ENCODE measurements at regions not wholly inside any gene's neighbourhood (a gene's known extent, or its start where the extent isn't known, plus 50 kb on each side); places are given as distances from the start of the nearest gene placed in this dataset.

DNA sequence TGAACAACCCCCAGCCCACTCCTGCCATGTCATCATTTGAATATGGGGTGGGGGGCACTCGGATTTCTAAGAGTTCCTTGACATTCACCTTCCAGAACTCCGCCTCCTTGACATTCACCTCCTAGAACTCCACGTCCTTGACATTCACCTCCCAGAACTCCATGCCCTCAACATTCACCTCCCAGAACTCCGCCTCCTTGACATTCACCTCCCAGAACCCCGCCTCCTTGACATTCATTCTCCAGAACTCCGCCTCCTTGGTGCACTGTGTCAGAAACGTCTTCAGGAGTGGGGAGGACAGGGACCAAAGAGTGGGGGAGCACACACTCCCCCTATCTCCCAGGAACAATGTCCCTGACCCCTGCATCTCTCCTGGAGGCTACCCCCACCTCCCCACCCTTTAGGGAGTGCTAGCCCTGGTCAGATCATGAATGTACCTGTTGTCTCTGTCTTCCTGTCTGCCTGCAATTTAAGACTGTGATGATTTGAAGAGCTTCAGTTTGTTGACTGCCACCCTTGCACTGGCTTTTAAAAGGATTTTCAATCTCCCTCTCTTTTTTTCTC lies 110.1 kb downstream of the NPTX2 start:
- Histone ChIP-seq H3K4me3 (ENCODE audit: low read length in 3 of 3) (no peak overlapping the region), H3K4me1 (ENCODE audit: control insufficient read depth in 2 of 3, insufficient read depth in 2 of 3, low read depth in 1 of 3, low read length in 3 of 3) (no peaks in the 10 kb centered on the region), H3K36me3 (ENCODE audit: control insufficient read depth in 2 of 3, insufficient read depth in 3 of 3, low read length in 3 of 3) (no peaks in the 10 kb centered on the region), H3K9me3 (ENCODE audit: control insufficient read depth in 2 of 3, insufficient read depth in 1 of 3, low read length in 3 of 3) (no peaks in the 10 kb centered on the region), H3K9ac (ENCODE audit: low read length in 3 of 3) (no peak overlapping the region), H3K27me3 (ENCODE audit: control insufficient read depth, insufficient read depth, low read length) (no peaks in the 10 kb centered on the region), H3K27ac (ENCODE audit: low read depth in 2 of 2, low read length in 2 of 2) (no peak overlapping the region)
- intact Hi-C loops (cut with DNase I) = no loop called here
- DNase-seq (no peak), FAIRE-seq (no peak)
- TF ChIP-seq CTCF (IDR thresholded peaks at IDR 0.05; ENCODE audit: borderline replicate concordance, extremely low read depth, insufficient read depth) = no peak

- intact Hi-C loops (cut with DNase I) = no loop called here
- no peaks in the 10 kb centered on the region for H3K36me3 ChIP-seq (ENCODE audit: control insufficient read depth in 2 of 3, insufficient read depth in 3 of 3, low read length in 3 of 3)
- H3K27me3 ChIP-seq (ENCODE audit: control insufficient read depth, insufficient read depth, low read length) = no peaks in the 10 kb centered on the region
- peaks cover 0 to 4% (median 2%) of the 10 kb centered on the region in 3 donors for H3K9me3 ChIP-seq (ENCODE audit: control insufficient read depth in 2 of 3, insufficient read depth in 1 of 3, low read length in 3 of 3)
- no peak overlapping the region for H3K27ac ChIP-seq (ENCODE audit: low read depth in 2 of 2, low read length in 2 of 2)
- no peak overlapping the region for H3K9ac ChIP-seq (ENCODE audit: low read length in 3 of 3)
- no peaks in the 10 kb centered on the region for H3K4me1 ChIP-seq (ENCODE audit: control insufficient read depth in 2 of 3, insufficient read depth in 2 of 3, low read depth in 1 of 3, low read length in 3 of 3)
- no peak for TF ChIP-seq CTCF (IDR thresholded peaks at IDR 0.05; ENCODE audit: borderline replicate concordance, extremely low read depth, insufficient read depth)
- FAIRE-seq (no peak), DNase-seq (no peak)
- H3K4me3 ChIP-seq (ENCODE audit: low read length in 3 of 3) = no peak overlapping the region
Measured at GRCh38 chr7:98728555-98728954, 111.5 kb downstream of the NPTX2 start.

GRCh38 chr7:98729121-98729520 lies 112.0 kb downstream of the NPTX2 start:
- intact Hi-C loops (cut with DNase I) = no loop called here
- Histone ChIP-seq H3K9me3 (ENCODE audit: control insufficient read depth in 2 of 3, insufficient read depth in 1 of 3, low read length in 3 of 3) (peaks cover 0 to 4% (median 2%) of the 10 kb centered on the region in 3 donors), H3K27me3 (ENCODE audit: control insufficient read depth, insufficient read depth, low read length) (no peaks in the 10 kb centered on the region), H3K4me3 (ENCODE audit: low read length in 3 of 3) (no peak overlapping the region), H3K9ac (ENCODE audit: low read length in 3 of 3) (no peak overlapping the region), H3K4me1 (ENCODE audit: control insufficient read depth in 2 of 3, insufficient read depth in 2 of 3, low read depth in 1 of 3, low read length in 3 of 3) (no peaks in the 10 kb centered on the region), H3K27ac (ENCODE audit: low read depth in 2 of 2, low read length in 2 of 2) (no peak overlapping the region), H3K36me3 (ENCODE audit: control insufficient read depth in 2 of 3, insufficient read depth in 3 of 3, low read length in 3 of 3) (no peaks in the 10 kb centered on the region)
- no peak for TF ChIP-seq CTCF (IDR thresholded peaks at IDR 0.05; ENCODE audit: borderline replicate concordance, extremely low read depth, insufficient read depth)
- DNase-seq = no peak
- no peak for FAIRE-seq

GRCh38 chr7:98730326-98730725 lies 113.2 kb downstream of the NPTX2 start:
- Histone ChIP-seq H3K9ac (ENCODE audit: low read length in 3 of 3) (no peak overlapping the region), H3K27me3 (ENCODE audit: control insufficient read depth, insufficient read depth, low read length) (no peaks in the 10 kb centered on the region), H3K4me3 (ENCODE audit: low read length in 3 of 3) (no peak overlapping the region), H3K36me3 (ENCODE audit: control insufficient read depth in 2 of 3, insufficient read depth in 3 of 3, low read length in 3 of 3) (no peaks in the 10 kb centered on the region), H3K27ac (ENCODE audit: low read depth in 2 of 2, low read length in 2 of 2) (no peak overlapping the region), H3K9me3 (ENCODE audit: control insufficient read depth in 2 of 3, insufficient read depth in 1 of 3, low read length in 3 of 3) (peaks cover 0 to 4% (median 2%) of the 10 kb centered on the region in 3 donors), H3K4me1 (ENCODE audit: control insufficient read depth in 2 of 3, insufficient read depth in 2 of 3, low read depth in 1 of 3, low read length in 3 of 3) (no peaks in the 10 kb centered on the region)
- DNase-seq (no peak), FAIRE-seq (no peak)
- TF ChIP-seq CTCF (IDR thresholded peaks at IDR 0.05; ENCODE audit: borderline replicate concordance, extremely low read depth, insufficient read depth) = no peak
- intact Hi-C loops (cut with DNase I) = no loop called here

All from kidney (tissue), 13 donors.